ENCODE measurements at regions not wholly inside any gene's neighbourhood (a gene's known extent, or its start where the extent isn't known, plus 50 kb on each side); places are given as distances from the start of the nearest gene placed in this dataset.

DNA sequence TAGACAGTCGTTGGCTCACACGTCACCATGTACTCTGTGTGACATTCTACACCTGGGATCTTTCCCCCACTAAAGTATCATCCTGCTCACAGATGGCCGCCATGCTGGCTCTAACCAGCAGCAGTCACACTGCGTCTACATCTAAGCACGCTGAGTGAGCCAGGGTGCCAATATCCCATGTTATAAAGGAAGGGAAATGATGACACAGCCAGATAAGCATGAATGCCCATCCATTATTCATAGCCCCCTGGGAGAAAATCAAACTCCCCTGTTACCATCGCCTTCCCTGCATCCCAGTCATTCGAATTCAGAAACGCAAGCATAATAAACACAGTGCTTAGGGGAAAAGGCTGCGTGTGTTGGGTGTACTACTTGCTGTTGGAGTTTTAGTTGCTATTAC is 698.2 kb upstream of the AUTS2 start:
- peaks cover 13% of the 10 kb centered on the region; the same call in 1 of the 2 replicates for H3K9me3 ChIP-seq (ENCODE audit: control insufficient read depth, insufficient read depth, low read length)
- H3K79me1 ChIP-seq (ENCODE audit: low read depth in 1 of 2, low read length in 2 of 2): no peaks in the 10 kb centered on the region
- no peak overlapping the region for H3K14ac ChIP-seq (replicated peaks; ENCODE audit: low read depth, low read length)
- H3K23ac ChIP-seq (ENCODE audit: low read depth, low read length): no peak overlapping the region
- no TSS peak for BruUV-seq (replicated peaks)
- ChIA-PET CTCF (interaction anchor here (0.6 kb wide), 1 partner anchor 17 kb away, joined by 3 read pairs; no protein-coding TSS in a partner anchor), POLR2A (ENCODE audit: unreplicated experiment) (no interaction called here)
- no peak overlapping the region for H3K4ac ChIP-seq (ENCODE audit: low read depth, low read length)
- H2BK20ac ChIP-seq (ENCODE audit: low read depth, low read length): no peak overlapping the region
- no peaks in the 10 kb centered on the region for H3K27me3 ChIP-seq (ENCODE audit: control insufficient read depth, insufficient read depth, low read length)
- no peak overlapping the region for H3K4me3 ChIP-seq (ENCODE audit: insufficient read depth, low read depth, low read length)
- H3K18ac ChIP-seq (ENCODE audit: low read depth, low read length): no peak overlapping the region
- DNase-seq (no peak), ATAC-seq (ENCODE audit: low read depth) (no peak)
- H4K8ac ChIP-seq (ENCODE audit: low read depth in 2 of 2, low read length in 2 of 2): no peak overlapping the region
- dilution Hi-C loops (cut with HindIII; ENCODE audit: low sequenced_read_pairs, unreplicated experiment) (no loop called here), intact Hi-C loops (cut with micrococcal nuclease) (no loop called here), in situ Hi-C loops (cut with MboI; ENCODE audit: low sequenced_read_pairs) (no loop called here)
- no peaks in the 10 kb centered on the region for H3K4me1 ChIP-seq (ENCODE audit: control insufficient read depth, insufficient read depth, low read length)
- no peak overlapping the region for H4K5ac ChIP-seq (ENCODE audit: low read depth, low read length)
- TF ChIP-seq CEBPB (IDR thresholded peaks at IDR 0.05; ENCODE audit: low read depth, low read length) (no peak), FOS (IDR thresholded peaks at IDR 0.05; ENCODE audit: low read depth, low read length) (no peak), RFX5 (IDR thresholded peaks at IDR 0.05; ENCODE audit: low read depth, low read length) (no peak), NFE2L2 (IDR thresholded peaks at IDR 0.05; ENCODE audit: low read depth, low read length) (no peak), RCOR1 (IDR thresholded peaks at IDR 0.05; ENCODE audit: insufficient replicate concordance, low read length) (no peak), SMC3 (IDR thresholded peaks at IDR 0.05; ENCODE audit: low read depth, low read length) (no peak), MXI1 (IDR thresholded peaks at IDR 0.05; ENCODE audit: borderline replicate concordance, low read depth, low read length) (no peak), CHD1 (IDR thresholded peaks at IDR 0.05; ENCODE audit: low read depth, low read length) (no peak), MAFK (IDR thresholded peaks at IDR 0.05; ENCODE audit: low read depth, low read length) (no peak), POLR2A (IDR thresholded peaks at IDR 0.05; ENCODE audit: low read depth, low read length) (no peak), RAD21 (IDR thresholded peaks at IDR 0.05; ENCODE audit: low read length) (no peak), BHLHE40 (IDR thresholded peaks at IDR 0.05; ENCODE audit: low read depth, low read length) (no peak), MAZ (IDR thresholded peaks at IDR 0.05; ENCODE audit: borderline replicate concordance, low read depth, low read length) (no peak)
- TF ChIP-seq, protein P1, sequence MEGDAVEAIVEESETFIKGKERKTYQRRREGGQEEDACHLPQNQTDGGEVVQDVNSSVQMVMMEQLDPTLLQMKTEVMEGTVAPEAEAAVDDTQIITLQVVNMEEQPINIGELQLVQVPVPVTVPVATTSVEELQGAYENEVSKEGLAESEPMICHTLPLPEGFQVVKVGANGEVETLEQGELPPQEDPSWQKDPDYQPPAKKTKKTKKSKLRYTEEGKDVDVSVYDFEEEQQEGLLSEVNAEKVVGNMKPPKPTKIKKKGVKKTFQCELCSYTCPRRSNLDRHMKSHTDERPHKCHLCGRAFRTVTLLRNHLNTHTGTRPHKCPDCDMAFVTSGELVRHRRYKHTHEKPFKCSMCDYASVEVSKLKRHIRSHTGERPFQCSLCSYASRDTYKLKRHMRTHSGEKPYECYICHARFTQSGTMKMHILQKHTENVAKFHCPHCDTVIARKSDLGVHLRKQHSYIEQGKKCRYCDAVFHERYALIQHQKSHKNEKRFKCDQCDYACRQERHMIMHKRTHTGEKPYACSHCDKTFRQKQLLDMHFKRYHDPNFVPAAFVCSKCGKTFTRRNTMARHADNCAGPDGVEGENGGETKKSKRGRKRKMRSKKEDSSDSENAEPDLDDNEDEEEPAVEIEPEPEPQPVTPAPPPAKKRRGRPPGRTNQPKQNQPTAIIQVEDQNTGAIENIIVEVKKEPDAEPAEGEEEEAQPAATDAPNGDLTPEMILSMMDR (conservative IDR thresholded peaks at IDR 0.05; ENCODE audit: low read depth, low read length): no peak
- TF ChIP-seq, protein P2, sequence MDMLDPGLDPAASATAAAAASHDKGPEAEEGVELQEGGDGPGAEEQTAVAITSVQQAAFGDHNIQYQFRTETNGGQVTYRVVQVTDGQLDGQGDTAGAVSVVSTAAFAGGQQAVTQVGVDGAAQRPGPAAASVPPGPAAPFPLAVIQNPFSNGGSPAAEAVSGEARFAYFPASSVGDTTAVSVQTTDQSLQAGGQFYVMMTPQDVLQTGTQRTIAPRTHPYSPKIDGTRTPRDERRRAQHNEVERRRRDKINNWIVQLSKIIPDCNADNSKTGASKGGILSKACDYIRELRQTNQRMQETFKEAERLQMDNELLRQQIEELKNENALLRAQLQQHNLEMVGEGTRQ (IDR thresholded peaks at IDR 0.05; ENCODE audit: low read depth, low read length): no peak
- TF ChIP-seq, protein P3, sequence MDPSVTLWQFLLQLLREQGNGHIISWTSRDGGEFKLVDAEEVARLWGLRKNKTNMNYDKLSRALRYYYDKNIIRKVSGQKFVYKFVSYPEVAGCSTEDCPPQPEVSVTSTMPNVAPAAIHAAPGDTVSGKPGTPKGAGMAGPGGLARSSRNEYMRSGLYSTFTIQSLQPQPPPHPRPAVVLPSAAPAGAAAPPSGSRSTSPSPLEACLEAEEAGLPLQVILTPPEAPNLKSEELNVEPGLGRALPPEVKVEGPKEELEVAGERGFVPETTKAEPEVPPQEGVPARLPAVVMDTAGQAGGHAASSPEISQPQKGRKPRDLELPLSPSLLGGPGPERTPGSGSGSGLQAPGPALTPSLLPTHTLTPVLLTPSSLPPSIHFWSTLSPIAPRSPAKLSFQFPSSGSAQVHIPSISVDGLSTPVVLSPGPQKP (IDR thresholded peaks at IDR 0.05; ENCODE audit: borderline replicate concordance, low read depth, low read length): no peak
- no peak overlapping the region for H2BK120ac ChIP-seq (ENCODE audit: low read depth, low read length)
- H2BK15ac ChIP-seq (ENCODE audit: low read depth, low read length): no peak overlapping the region
- no peak overlapping the region for H2AK9ac ChIP-seq (replicated peaks; ENCODE audit: low read depth, low read length, poor library complexity)
- no peak overlapping the region for H3K27ac ChIP-seq (ENCODE audit: insufficient read depth, low read length)
- no peak overlapping the region for H3K56ac ChIP-seq (ENCODE audit: extremely low read depth, insufficient read depth, low read length)
- H2BK5ac ChIP-seq (ENCODE audit: low read depth, low read length, poor library complexity, severe bottlenecking): no peak overlapping the region
- no peaks in the 10 kb centered on the region for H4K20me1 ChIP-seq (ENCODE audit: insufficient read depth, low read length)
- H3K4me2 ChIP-seq (ENCODE audit: low read depth, low read length): no peak overlapping the region
- no peaks in the 10 kb centered on the region for H3K36me3 ChIP-seq (ENCODE audit: control insufficient read depth, insufficient read depth, low read length)
- H4K91ac ChIP-seq (ENCODE audit: insufficient read depth, low read depth, low read length): no peak overlapping the region
- no peak overlapping the region for H2AFZ ChIP-seq (replicated peaks; ENCODE audit: low read length, poor library complexity)
- 80% methylated on average over 1 of the region's 9 CpGs; no CpG with 5 or more reads in 1 of the 2 experiments for WGBS, 2 experiments (ENCODE audit: extremely low coverage in 2 of 2, insufficient read length in 1 of 2)
- H3K9me1 ChIP-seq (ENCODE audit: insufficient read depth, low read length): no peaks in the 10 kb centered on the region
- H3K9ac ChIP-seq (ENCODE audit: low read depth, low read length): no peak overlapping the region
- no peak overlapping the region for H2AK5ac ChIP-seq (ENCODE audit: low read depth, low read length)

All from IMR-90 (cell line).